Effector memory CD4-positive, alpha-beta T cell (primary cell): ENCODE measurements at regions not wholly inside any gene's neighbourhood (a gene's known extent, or its start where the extent isn't known, plus 50 kb on each side); places are given as distances from the start of the nearest gene placed in this dataset.

ENCODE experiments used
- DNase-seq, 3 donors: peaks; one replicate each; pipeline ENCODE4 v3.0.0-alpha.2; 2020
- H3K27ac ChIP-seq: 2 replicates; pipeline ENCODE4 v1.7.0; 2013; ENCODE audit warnings: mild to moderate bottlenecking, low read length, moderate library complexity; ENCODE audit not compliant: insufficient read depth, poor library complexity, severe bottlenecking
- H3K27me3 ChIP-seq: replicated peaks from 2 replicates; pipeline ENCODE4 v1.7.0; 2013; ENCODE audit warnings: mild to moderate bottlenecking, low read length; ENCODE audit not compliant: insufficient read depth, control insufficient read depth, poor library complexity, severe bottlenecking
- H3K36me3 ChIP-seq: 2 replicates; pipeline ENCODE4 v1.7.0; 2013; ENCODE audit warnings: mild to moderate bottlenecking, low read length, moderate library complexity; ENCODE audit not compliant: control insufficient read depth, insufficient read depth
- H3K4me1 ChIP-seq: 2 replicates; pipeline ENCODE4 v1.7.0; 2013; ENCODE audit warnings: low read length, mild to moderate bottlenecking; ENCODE audit not compliant: control insufficient read depth, insufficient read depth, poor library complexity, severe bottlenecking
- H3K4me3 ChIP-seq: 2 replicates; pipeline ENCODE4 v1.7.0; 2013; ENCODE audit warnings: low read length, low read depth, mild to moderate bottlenecking; ENCODE audit not compliant: insufficient read depth, poor library complexity, severe bottlenecking
- H3K9me3 ChIP-seq: 2 replicates; pipeline ENCODE4 v1.7.0; 2013; ENCODE audit warnings: mild to moderate bottlenecking, low read length, moderate library complexity; ENCODE audit not compliant: control insufficient read depth

- no peak overlapping the region for H3K27ac ChIP-seq
- H3K4me3 ChIP-seq, result no peak overlapping the region
- no peak for DNase-seq
- H3K9me3 ChIP-seq, result no peaks in the 10 kb centered on the region
- H3K4me1 ChIP-seq, result no peaks in the 10 kb centered on the region
- no peaks in the 10 kb centered on the region for H3K27me3 ChIP-seq
- H3K36me3 ChIP-seq, result no peaks in the 10 kb centered on the region
Observed at GRCh38 chr13:76684336-76684735, 201.9 kb downstream of the KCTD12 start.

- no peaks in the 10 kb centered on the region for H3K9me3 ChIP-seq
- no peaks in the 10 kb centered on the region for H3K4me1 ChIP-seq
- no peak overlapping the region for H3K4me3 ChIP-seq
- H3K36me3 ChIP-seq, result no peaks in the 10 kb centered on the region
- DNase-seq, result no peak
- H3K27ac ChIP-seq, result no peak overlapping the region
- H3K27me3 ChIP-seq, result no peaks in the 10 kb centered on the region
Observed at GRCh38 chr13:76683854-76684253, 202.4 kb downstream of the KCTD12 start.

GRCh38 chr13:76683168-76683567 lies 203.0 kb downstream of the KCTD12 start:
- no peaks in the 10 kb centered on the region for H3K9me3 ChIP-seq

GRCh38 chr13:76680112-76680511 lies 206.1 kb downstream of the KCTD12 start:
- no peaks in the 10 kb centered on the region for H3K9me3 ChIP-seq
- DNase-seq, result no peak
- H3K27ac ChIP-seq, result no peak overlapping the region
- H3K36me3 ChIP-seq, result no peaks in the 10 kb centered on the region
- H3K4me3 ChIP-seq, result no peak overlapping the region
- H3K4me1 ChIP-seq, result no peaks in the 10 kb centered on the region
- H3K27me3 ChIP-seq, result no peaks in the 10 kb centered on the region

More at GRCh38 chr13:76683168-76683567, 203.0 kb downstream of the KCTD12 start:
- Histone ChIP-seq H3K4me3 (no peak overlapping the region), H3K27ac (no peak overlapping the region), H3K4me1 (no peaks in the 10 kb centered on the region), H3K36me3 (no peaks in the 10 kb centered on the region), H3K27me3 (no peaks in the 10 kb centered on the region)
- no peak for DNase-seq

- Histone ChIP-seq H3K36me3 (no peaks in the 10 kb centered on the region), H3K27me3 (no peaks in the 10 kb centered on the region), H3K9me3 (no peaks in the 10 kb centered on the region), H3K4me3 (no peak overlapping the region), H3K4me1 (no peaks in the 10 kb centered on the region), H3K27ac (no peak overlapping the region)
- no peak for DNase-seq
Observed at GRCh38 chr13:76677043-76677442, 209.2 kb downstream of the KCTD12 start.

GRCh38 chr13:76672420-76672819 lies 213.8 kb downstream of the KCTD12 start:
- H3K4me3 ChIP-seq, result no peak overlapping the region
- DNase-seq, result no peak
- no peaks in the 10 kb centered on the region for H3K27me3 ChIP-seq
- H3K4me1 ChIP-seq, result no peaks in the 10 kb centered on the region
- H3K27ac ChIP-seq, result no peak overlapping the region
- no peaks in the 10 kb centered on the region for H3K36me3 ChIP-seq
- no peaks in the 10 kb centered on the region for H3K9me3 ChIP-seq

GRCh38 chr13:76668716-76669115 lies 217.5 kb downstream of the KCTD12 start:
- DNase-seq, result no peak
- Histone ChIP-seq H3K27ac (no peak overlapping the region), H3K4me1 (no peaks in the 10 kb centered on the region), H3K4me3 (no peak overlapping the region), H3K9me3 (no peaks in the 10 kb centered on the region), H3K36me3 (no peaks in the 10 kb centered on the region), H3K27me3 (no peaks in the 10 kb centered on the region)

- H3K27me3 ChIP-seq, result no peaks in the 10 kb centered on the region
- no peak overlapping the region for H3K27ac ChIP-seq
- no peaks in the 10 kb centered on the region for H3K9me3 ChIP-seq
- H3K36me3 ChIP-seq, result no peaks in the 10 kb centered on the region
- no peak for DNase-seq
- H3K4me3 ChIP-seq, result no peak overlapping the region
- H3K4me1 ChIP-seq, result no peaks in the 10 kb centered on the region
Observed at GRCh38 chr13:76668141-76668540, 218.1 kb downstream of the KCTD12 start.

- no peak for DNase-seq
- no peaks in the 10 kb centered on the region for H3K27me3 ChIP-seq
- H3K4me1 ChIP-seq, result no peaks in the 10 kb centered on the region
- no peaks in the 10 kb centered on the region for H3K36me3 ChIP-seq
- H3K27ac ChIP-seq, result no peak overlapping the region
- no peaks in the 10 kb centered on the region for H3K9me3 ChIP-seq
- H3K4me3 ChIP-seq, result no peak overlapping the region
Observed at GRCh38 chr13:76667551-76667950, 218.7 kb downstream of the KCTD12 start.

- Histone ChIP-seq H3K4me1 (no peaks in the 10 kb centered on the region), H3K9me3 (no peaks in the 10 kb centered on the region), H3K36me3 (no peaks in the 10 kb centered on the region), H3K27ac (no peak overlapping the region), H3K4me3 (no peak overlapping the region), H3K27me3 (no peaks in the 10 kb centered on the region)
- DNase-seq, result no peak
Observed at GRCh38 chr13:76663592-76664335, 222.4 kb downstream of the KCTD12 start.
